PFSK-1 (cell line): ENCODE measurements at regions not wholly inside any gene's neighbourhood (a gene's known extent, or its start where the extent isn't known, plus 50 kb on each side); places are given as distances from the start of the nearest gene placed in this dataset.

Source experiments
- FOXP2 ChIP-seq: optimal IDR thresholded peaks from 2 replicates; pipeline ENCODE3; 2011; ENCODE audit warnings: borderline replicate concordance, control low read depth, inconsistent platforms; ENCODE audit not compliant: insufficient read depth; ENCODE audit errors: extremely low read length, extremely low read depth
- POLR2AphosphoS5 ChIP-seq: IDR thresholded peaks from 2 replicates; pipeline ENCODE4 v1.6.1; 2012; ENCODE audit warnings: low read depth, mild to moderate bottlenecking, control low read depth, low read length, moderate library complexity
- TAF1 ChIP-seq: IDR thresholded peaks from 2 replicates; pipeline ENCODE4 v1.6.1; 2012; ENCODE audit warnings: low read length, control low read depth, borderline replicate concordance; ENCODE audit not compliant: insufficient read depth
- TF ChIP-seq, protein P1 (sequence below), 2 experiments: IDR thresholded peaks; 2 replicates each; pipeline versions ENCODE4 v1.6.1 to v1.8.0; 2011 to 2012; ENCODE audit warnings: low read depth in 2 of 2, low read length in 2 of 2, control low read depth in 1 of 2, inconsistent platforms in 1 of 2, mild to moderate bottlenecking in 1 of 2, moderate library complexity in 1 of 2; ENCODE audit not compliant: insufficient read depth in 1 of 2

DNA sequence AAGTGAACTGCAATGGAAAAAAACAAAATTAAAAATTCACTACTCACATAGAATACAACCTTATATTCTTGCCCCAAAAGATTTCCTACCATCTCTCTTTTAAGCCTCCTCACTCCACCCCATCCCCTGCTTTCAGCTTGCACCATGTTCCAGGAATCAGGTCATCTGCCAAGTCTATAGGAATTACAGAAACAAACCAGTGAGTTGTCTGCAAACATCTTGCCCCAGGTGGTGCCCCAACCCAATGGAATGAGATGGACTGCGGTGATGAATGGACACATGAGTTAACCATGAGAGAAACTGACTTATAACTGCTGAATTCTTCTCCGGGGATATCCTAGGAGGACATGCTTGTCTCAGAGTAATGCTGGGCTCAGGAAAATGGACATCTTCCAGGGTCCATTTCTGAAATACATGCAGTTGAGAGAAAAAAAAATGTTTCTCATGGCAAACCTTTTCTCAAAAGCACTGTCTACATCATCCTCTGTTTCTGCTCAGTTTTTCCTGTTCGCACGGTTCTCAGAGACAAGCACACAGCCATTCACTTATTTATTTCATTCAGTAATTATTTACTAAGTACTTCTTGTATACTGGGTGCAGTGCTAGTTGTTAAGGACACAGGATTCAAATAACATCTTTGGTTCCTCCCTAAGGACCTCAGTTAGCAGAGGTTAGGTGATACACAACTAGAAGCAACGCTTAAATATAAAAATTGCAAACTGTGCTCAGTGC, 350.0 kb downstream of the RND3 start:
- TF ChIP-seq TAF1 (no peak), POLR2AphosphoS5 (no peak), FOXP2 (no peak)
- TF ChIP-seq, protein P1, sequence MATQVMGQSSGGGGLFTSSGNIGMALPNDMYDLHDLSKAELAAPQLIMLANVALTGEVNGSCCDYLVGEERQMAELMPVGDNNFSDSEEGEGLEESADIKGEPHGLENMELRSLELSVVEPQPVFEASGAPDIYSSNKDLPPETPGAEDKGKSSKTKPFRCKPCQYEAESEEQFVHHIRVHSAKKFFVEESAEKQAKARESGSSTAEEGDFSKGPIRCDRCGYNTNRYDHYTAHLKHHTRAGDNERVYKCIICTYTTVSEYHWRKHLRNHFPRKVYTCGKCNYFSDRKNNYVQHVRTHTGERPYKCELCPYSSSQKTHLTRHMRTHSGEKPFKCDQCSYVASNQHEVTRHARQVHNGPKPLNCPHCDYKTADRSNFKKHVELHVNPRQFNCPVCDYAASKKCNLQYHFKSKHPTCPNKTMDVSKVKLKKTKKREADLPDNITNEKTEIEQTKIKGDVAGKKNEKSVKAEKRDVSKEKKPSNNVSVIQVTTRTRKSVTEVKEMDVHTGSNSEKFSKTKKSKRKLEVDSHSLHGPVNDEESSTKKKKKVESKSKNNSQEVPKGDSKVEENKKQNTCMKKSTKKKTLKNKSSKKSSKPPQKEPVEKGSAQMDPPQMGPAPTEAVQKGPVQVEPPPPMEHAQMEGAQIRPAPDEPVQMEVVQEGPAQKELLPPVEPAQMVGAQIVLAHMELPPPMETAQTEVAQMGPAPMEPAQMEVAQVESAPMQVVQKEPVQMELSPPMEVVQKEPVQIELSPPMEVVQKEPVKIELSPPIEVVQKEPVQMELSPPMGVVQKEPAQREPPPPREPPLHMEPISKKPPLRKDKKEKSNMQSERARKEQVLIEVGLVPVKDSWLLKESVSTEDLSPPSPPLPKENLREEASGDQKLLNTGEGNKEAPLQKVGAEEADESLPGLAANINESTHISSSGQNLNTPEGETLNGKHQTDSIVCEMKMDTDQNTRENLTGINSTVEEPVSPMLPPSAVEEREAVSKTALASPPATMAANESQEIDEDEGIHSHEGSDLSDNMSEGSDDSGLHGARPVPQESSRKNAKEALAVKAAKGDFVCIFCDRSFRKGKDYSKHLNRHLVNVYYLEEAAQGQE (IDR thresholded peaks at IDR 0.05; ENCODE audit: insufficient read depth in 1 of 2, low read depth in 2 of 2, low read length in 2 of 2) = no peak
